ENCODE measurements at regions not wholly inside any gene's neighbourhood (a gene's known extent, or its start where the extent isn't known, plus 50 kb on each side); places are given as distances from the start of the nearest gene placed in this dataset.

DNA sequence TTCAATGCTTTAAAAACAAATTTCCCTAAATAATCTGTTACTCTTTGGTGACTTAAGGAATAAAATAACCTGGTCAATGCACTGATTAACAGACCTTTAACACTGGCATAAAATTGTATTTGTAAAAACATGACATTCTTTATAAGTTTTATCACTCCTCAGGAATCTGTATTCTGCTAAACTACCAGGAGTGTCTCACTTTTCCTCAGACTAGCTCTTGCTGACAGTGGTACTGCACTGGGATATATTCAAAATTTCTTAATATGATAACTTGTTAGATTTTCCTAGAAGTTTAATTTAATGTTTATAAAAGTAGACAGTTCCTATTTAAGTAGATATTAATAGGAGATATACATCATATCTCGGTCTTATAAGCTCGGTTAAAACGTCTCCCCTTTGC is 363.4 kb upstream of the ARHGEF26 start:
- TF ChIP-seq, protein P1, sequence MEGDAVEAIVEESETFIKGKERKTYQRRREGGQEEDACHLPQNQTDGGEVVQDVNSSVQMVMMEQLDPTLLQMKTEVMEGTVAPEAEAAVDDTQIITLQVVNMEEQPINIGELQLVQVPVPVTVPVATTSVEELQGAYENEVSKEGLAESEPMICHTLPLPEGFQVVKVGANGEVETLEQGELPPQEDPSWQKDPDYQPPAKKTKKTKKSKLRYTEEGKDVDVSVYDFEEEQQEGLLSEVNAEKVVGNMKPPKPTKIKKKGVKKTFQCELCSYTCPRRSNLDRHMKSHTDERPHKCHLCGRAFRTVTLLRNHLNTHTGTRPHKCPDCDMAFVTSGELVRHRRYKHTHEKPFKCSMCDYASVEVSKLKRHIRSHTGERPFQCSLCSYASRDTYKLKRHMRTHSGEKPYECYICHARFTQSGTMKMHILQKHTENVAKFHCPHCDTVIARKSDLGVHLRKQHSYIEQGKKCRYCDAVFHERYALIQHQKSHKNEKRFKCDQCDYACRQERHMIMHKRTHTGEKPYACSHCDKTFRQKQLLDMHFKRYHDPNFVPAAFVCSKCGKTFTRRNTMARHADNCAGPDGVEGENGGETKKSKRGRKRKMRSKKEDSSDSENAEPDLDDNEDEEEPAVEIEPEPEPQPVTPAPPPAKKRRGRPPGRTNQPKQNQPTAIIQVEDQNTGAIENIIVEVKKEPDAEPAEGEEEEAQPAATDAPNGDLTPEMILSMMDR (IDR thresholded peaks at IDR 0.05 in 8 of 11, conservative IDR thresholded peaks at IDR 0.05 in 3 of 11): no peak
- TF ChIP-seq POLR2A (IDR thresholded peaks at IDR 0.05): no peak
- TF ChIP-seq POLR2AphosphoS5 (IDR thresholded peaks at IDR 0.05): no peak

Measured in spleen (tissue), 7 donors.